Activated CD4-positive, alpha-beta T cell treated with anti-CD3 and anti-CD28 coated beads for 48 hours (primary cell): ENCODE measurements at regions not wholly inside any gene's neighbourhood (a gene's known extent, or its start where the extent isn't known, plus 50 kb on each side); places are given as distances from the start of the nearest gene placed in this dataset.
"Not testable (repeated sequence)": the region's sequence is repeated elsewhere in the genome, so short reads cannot be mapped to it uniquely, and the experiment has no call there.

Experiments
- DNase-seq: peaks from one replicate; pipeline ENCODE4 v3.0.0-alpha.2; 2020

- DNase-seq, result no peak
These were observed 156.3 kb downstream of the CYSLTR2 start for GRCh38 chr13:48810013-48810412.

GRCh38 chr13:48813518-48813917 lies 159.8 kb downstream of the CYSLTR2 start:
- no peak for DNase-seq

- DNase-seq, result no peak
These were observed 159.0 kb upstream of the FNDC3A start for GRCh38 chr13:48816700-48817099.

- no peak for DNase-seq
These were observed 158.4 kb upstream of the FNDC3A start for GRCh38 chr13:48817166-48817802.

- no peak for DNase-seq
These were observed 157.0 kb upstream of the FNDC3A start for GRCh38 chr13:48818495-48819356.

DNA sequence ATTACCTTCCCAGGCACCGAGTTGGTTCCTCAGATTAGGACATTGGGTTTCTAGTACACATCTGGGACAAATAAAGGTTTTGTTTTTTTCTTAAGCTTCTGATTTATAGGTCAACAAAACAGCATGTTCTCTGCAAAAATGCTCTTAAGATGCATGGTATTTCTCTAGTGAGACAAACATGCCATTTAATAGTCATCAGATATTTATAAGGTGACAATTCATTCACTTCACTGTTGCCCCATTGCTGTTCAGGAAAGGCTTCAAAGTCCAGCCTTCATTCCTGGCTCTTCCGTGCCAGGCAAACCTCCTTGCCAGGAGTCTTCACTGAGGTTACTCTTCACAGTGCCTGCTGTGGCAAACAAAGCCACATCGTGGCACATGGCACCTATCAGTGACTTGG lies 156.3 kb upstream of the FNDC3A start:
- no peak for DNase-seq

GRCh38 chr13:48819899-48820298 lies 155.8 kb upstream of the FNDC3A start:
- DNase-seq, result no peak

DNA sequence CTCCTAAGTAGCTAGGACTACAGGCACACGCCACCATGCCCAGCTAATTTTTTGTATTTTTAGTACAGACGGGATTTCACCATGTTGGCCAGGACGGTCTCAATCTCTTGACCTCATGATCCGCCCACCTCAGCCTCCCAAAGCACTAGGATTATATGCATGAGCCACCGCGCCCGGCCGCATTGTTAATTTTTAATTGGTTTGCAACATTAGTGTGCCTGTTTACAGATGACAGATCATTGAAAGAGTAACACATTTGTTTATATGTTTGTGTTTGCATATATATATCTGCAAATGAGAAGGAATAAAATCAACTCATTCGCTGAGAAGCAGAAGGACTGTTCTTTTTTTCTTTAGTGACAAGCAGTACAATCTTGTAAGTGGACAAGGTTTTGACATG lies 152.2 kb upstream of the FNDC3A start:
- not testable (repeated sequence) for DNase-seq

DNA sequence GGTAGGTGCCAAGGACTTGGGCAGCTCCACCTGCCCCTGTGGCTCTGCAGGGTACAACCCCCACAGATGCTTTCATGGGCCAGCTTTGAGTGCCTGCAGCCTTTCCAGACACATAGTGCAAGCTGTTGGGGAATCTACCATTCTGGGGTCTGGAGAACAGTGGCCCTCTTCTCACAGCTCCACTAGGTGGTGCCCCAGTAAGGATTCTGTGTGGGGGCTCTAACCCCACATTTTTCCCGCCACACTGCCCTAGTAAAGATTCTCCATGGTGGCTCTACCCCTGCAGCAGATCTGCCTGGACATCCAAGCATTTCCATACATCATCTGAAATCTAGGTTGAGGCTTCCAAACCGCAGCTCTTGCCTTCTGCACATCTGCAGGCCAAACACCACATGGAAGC lies 149.7 kb upstream of the FNDC3A start:
- DNase-seq, result no peak

- DNase-seq, result not testable (repeated sequence)
These were observed 148.7 kb upstream of the FNDC3A start for GRCh38 chr13:48826922-48827454.

- DNase-seq, result peak; percentile 15
These were observed 148.0 kb upstream of the FNDC3A start for GRCh38 chr13:48827709-48828108.

DNA sequence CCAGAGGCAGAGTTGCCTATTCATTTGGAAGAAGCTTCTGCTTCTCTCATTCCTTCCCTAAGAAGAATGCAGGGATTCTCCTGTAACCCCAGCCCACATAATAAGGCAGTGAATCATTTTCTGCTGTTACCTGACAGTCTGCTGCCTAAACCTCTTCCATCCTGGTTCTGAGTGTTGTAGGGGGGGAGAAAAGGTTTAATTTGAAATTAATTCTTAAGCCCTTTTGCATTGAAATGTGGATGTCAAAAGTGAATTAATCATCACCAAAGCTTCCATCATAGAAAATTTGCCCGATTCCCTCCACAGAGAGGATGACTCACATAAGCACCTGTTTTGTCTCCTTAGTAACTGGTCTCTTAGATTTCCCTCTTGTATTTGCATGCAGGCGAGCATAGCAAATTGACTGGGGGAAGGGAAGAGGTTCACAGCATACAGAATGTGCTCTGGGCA lies 146.7 kb upstream of the FNDC3A start:
- DNase-seq, result no peak

GRCh38 chr13:48829536-48829935 lies 146.2 kb upstream of the FNDC3A start:
- no peak for DNase-seq

DNA sequence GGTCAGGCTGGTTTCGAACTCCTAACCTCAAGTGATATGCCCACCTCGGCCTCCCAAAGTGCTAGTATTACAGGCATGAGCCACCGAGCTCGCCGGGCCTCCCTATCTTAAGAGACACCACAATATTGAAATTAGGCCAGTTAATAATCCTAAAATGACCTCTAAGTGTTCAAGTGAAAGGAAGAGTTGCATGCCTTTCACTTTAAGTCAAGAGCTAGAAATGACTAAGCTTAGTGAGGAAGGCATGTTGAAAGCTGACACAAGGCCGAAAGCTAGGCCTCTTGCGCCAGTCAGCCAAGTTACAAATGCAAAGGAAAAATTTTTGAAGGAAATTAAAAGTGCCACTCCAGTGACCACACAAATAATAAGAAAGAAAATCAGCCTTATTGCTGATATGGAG lies 144.5 kb upstream of the FNDC3A start:
- no peak for DNase-seq

DNA sequence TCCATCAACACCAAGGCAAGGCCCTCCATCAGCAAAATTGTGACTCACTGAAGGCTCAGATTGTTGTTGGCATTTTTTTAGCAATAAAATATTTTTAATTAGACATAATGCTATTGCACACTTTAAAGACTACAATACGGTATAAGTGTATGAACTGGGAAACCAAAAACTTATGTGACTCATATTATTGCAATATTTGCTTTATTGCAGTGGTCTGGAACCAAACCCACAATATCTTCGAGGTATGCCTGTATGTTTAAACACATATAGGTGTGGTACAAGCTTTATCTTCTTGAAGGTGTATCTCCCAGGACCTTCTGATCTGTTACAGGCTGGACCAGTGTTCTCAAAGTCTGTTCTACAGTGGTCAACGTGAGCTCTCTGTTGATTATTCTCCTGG lies 142.3 kb upstream of the FNDC3A start:
- no peak for DNase-seq

DNA sequence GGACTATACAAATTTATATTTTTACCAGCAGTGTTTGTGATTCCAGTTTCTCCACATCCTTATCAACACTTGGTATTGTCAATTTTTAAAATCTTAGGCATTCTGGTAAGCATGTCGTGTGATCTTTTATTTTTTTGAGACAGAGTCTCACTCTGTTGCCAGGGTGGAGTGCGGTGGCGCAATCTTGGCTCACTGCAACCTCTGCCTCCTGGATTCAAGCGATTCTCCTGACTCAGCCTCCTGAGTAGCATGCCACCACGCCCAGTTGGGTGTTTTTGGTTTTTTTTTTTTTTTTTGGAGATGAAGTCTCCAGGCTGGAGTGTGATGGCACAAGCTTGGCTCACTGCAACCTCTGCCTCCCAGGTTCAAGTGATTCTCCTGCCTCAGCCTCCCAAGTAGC lies 140.4 kb upstream of the FNDC3A start:
- DNase-seq, result not testable (repeated sequence)

DNA sequence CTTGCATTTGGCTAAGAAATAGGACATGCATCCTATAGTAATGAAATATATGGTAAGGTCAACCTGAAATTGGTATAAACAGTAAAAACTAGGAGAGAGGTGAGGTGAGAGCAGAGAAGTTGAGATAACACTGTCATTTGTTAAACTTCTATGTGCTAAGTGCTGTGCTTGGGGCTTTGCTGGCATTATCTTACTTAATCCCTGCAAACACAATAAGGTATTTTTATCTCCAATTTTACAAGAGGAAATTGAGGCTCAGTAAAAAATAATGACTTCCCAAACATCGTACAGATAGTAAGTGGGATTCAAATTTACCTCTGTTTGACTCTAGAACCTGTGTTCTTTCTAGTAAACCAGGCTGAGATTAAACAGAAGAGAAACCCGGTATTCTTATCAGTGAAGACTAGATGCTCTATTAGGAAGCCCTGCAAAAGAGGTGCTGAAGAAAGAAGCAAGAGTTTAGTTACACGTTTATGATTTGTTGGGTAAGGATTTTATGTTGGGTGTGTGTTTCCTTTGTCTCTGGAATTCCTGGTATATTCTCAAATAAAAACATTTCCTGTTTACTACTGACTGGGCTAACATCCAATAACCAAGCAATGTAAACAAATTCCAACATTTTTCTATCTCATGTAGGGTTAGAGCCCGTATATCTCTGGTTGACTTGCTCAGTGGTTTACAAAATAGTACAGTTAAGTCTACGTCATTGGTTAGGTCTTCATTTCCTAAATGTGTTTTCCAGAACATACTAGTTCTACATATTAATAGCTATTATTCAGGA lies 137.3 kb upstream of the FNDC3A start:
- no peak for DNase-seq

DNA sequence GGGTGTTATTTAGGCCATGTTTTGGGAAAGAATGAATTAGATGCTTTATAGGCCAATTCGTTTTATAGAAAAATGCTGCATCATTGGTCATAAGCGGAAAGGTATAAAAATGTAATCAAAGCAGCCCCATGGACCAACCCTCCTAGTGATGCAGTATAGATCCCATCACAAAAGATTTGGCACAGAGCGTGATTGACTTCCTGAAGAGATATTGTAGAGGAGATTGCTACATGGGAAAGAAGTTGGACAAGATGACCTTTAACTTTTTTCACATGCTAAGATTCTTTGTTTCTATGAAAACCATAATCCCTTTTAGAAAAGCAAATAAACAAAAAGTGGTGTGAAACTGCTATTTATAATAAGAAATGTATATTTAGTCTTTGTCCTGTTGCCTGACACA lies 136.5 kb upstream of the FNDC3A start:
- DNase-seq, result no peak

- no peak for DNase-seq
These were observed 135.3 kb upstream of the FNDC3A start for GRCh38 chr13:48840366-48840765.

- no peak for DNase-seq
These were observed 133.4 kb upstream of the FNDC3A start for GRCh38 chr13:48842316-48842715.

GRCh38 chr13:48843630-48844380 lies 131.9 kb upstream of the FNDC3A start:
- no peak for DNase-seq

GRCh38 chr13:48844676-48845075 lies 131.0 kb upstream of the FNDC3A start:
- no peak for DNase-seq

GRCh38 chr13:48849515-48849914 lies 126.2 kb upstream of the FNDC3A start:
- DNase-seq, result no peak
